ENCODE measurements at regions not wholly inside any gene's neighbourhood (a gene's known extent, or its start where the extent isn't known, plus 50 kb on each side); places are given as distances from the start of the nearest gene placed in this dataset.

DNA sequence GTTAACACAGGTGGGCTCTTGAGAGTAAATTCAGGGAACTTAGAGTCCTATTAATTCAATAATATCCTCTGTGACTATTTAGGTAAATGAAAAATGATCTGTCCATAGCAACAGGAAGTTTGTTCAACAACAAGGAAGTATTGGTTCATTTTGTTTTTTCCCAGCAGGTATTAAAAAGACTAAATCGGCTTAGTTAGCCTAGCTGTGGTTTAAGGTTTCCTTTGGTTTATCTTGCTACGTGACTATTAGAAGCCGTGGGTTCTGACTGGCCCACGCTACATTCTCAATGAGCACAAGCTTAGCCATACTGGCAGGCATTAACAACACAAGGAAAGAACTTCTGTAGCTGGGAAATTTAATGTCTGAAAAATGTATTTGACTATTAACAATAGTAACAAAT is 168.8 kb upstream of the HS3ST1 start:
- Mint-ChIP-seq H3K9me3 (peaks cover 65% of the 10 kb centered on the region), H3K27me3 (ENCODE audit: low read depth) (peaks cover 3% of the 10 kb centered on the region; the same call in 1 of the 2 replicates), H3K27ac (no peak overlapping the region), H3K4me1 (peaks cover 12% of the 10 kb centered on the region), H3K36me3 (peaks cover 26% of the 10 kb centered on the region), H3K4me3 (no peak overlapping the region)
- ChIA-PET POLR2A (no interaction called here), CTCF (no interaction called here)
- TF ChIP-seq SP1 (CRISPR knock-in tag; conservative IDR thresholded peaks at IDR 0.05) (no peak), ZNF396 (CRISPR knock-in tag; IDR thresholded peaks at IDR 0.05; ENCODE audit: borderline replicate concordance) (no peak), ELF4 (CRISPR knock-in tag; IDR thresholded peaks at IDR 0.05; ENCODE audit: low read depth) (no peak)
- TF ChIP-seq, protein P1, sequence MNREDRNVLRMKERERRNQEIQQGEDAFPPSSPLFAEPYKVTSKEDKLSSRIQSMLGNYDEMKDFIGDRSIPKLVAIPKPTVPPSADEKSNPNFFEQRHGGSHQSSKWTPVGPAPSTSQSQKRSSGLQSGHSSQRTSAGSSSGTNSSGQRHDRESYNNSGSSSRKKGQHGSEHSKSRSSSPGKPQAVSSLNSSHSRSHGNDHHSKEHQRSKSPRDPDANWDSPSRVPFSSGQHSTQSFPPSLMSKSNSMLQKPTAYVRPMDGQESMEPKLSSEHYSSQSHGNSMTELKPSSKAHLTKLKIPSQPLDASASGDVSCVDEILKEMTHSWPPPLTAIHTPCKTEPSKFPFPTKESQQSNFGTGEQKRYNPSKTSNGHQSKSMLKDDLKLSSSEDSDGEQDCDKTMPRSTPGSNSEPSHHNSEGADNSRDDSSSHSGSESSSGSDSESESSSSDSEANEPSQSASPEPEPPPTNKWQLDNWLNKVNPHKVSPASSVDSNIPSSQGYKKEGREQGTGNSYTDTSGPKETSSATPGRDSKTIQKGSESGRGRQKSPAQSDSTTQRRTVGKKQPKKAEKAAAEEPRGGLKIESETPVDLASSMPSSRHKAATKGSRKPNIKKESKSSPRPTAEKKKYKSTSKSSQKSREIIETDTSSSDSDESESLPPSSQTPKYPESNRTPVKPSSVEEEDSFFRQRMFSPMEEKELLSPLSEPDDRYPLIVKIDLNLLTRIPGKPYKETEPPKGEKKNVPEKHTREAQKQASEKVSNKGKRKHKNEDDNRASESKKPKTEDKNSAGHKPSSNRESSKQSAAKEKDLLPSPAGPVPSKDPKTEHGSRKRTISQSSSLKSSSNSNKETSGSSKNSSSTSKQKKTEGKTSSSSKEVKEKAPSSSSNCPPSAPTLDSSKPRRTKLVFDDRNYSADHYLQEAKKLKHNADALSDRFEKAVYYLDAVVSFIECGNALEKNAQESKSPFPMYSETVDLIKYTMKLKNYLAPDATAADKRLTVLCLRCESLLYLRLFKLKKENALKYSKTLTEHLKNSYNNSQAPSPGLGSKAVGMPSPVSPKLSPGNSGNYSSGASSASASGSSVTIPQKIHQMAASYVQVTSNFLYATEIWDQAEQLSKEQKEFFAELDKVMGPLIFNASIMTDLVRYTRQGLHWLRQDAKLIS (CRISPR knock-in tag; IDR thresholded peaks at IDR 0.05; ENCODE audit: borderline replicate concordance), result no peak
- DNase-seq (ENCODE audit: low spot score) (no peak), ATAC-seq (no peak)

DNA sequence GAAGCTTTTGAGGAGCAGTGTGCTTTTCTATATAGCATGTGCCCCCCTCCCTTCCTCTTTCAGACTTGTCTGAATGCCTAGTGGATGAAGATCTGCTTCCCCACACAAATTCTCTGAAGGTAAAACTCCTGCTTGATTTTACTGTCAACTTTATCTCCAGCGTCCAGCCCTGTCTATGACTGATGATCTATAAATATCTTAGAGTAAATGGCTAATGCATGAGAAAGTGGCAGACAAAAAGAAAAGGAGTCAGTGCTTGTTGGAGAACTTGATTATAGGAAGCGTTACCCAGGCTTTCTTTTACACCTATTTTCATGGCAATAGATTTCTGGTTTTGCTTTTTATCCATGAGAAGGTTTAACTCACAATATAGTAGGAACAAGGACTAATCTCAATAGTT is 168.3 kb upstream of the HS3ST1 start:
- Mint-ChIP-seq H3K27me3 (ENCODE audit: low read depth) (peaks cover 3% of the 10 kb centered on the region; the same call in 1 of the 2 replicates), H3K27ac (no peak overlapping the region), H3K4me3 (no peak overlapping the region), H3K36me3 (peaks cover 26% of the 10 kb centered on the region), H3K4me1 (peaks cover 12% of the 10 kb centered on the region), H3K9me3 (peaks cover 69% of the 10 kb centered on the region)
- TF ChIP-seq, protein P2, sequence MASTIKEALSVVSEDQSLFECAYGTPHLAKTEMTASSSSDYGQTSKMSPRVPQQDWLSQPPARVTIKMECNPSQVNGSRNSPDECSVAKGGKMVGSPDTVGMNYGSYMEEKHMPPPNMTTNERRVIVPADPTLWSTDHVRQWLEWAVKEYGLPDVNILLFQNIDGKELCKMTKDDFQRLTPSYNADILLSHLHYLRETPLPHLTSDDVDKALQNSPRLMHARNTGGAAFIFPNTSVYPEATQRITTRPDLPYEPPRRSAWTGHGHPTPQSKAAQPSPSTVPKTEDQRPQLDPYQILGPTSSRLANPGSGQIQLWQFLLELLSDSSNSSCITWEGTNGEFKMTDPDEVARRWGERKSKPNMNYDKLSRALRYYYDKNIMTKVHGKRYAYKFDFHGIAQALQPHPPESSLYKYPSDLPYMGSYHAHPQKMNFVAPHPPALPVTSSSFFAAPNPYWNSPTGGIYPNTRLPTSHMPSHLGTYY (CRISPR knock-in tag; IDR thresholded peaks at IDR 0.05), result no peak
- TF ChIP-seq, protein P3, sequence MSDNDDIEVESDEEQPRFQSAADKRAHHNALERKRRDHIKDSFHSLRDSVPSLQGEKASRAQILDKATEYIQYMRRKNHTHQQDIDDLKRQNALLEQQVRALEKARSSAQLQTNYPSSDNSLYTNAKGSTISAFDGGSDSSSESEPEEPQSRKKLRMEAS (CRISPR knock-in tag; IDR thresholded peaks at IDR 0.05), result no peak
- TF ChIP-seq, protein P4, sequence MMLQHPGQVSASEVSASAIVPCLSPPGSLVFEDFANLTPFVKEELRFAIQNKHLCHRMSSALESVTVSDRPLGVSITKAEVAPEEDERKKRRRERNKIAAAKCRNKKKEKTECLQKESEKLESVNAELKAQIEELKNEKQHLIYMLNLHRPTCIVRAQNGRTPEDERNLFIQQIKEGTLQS (CRISPR knock-in tag; conservative IDR thresholded peaks at IDR 0.05), result no peak
- TF ChIP-seq NFATC4 (CRISPR knock-in tag; IDR thresholded peaks at IDR 0.05), result no peak
- TF ChIP-seq, protein P5, sequence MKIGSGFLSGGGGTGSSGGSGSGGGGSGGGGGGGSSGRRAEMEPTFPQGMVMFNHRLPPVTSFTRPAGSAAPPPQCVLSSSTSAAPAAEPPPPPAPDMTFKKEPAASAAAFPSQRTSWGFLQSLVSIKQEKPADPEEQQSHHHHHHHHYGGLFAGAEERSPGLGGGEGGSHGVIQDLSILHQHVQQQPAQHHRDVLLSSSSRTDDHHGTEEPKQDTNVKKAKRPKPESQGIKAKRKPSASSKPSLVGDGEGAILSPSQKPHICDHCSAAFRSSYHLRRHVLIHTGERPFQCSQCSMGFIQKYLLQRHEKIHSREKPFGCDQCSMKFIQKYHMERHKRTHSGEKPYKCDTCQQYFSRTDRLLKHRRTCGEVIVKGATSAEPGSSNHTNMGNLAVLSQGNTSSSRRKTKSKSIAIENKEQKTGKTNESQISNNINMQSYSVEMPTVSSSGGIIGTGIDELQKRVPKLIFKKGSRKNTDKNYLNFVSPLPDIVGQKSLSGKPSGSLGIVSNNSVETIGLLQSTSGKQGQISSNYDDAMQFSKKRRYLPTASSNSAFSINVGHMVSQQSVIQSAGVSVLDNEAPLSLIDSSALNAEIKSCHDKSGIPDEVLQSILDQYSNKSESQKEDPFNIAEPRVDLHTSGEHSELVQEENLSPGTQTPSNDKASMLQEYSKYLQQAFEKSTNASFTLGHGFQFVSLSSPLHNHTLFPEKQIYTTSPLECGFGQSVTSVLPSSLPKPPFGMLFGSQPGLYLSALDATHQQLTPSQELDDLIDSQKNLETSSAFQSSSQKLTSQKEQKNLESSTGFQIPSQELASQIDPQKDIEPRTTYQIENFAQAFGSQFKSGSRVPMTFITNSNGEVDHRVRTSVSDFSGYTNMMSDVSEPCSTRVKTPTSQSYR (CRISPR knock-in tag; IDR thresholded peaks at IDR 0.05), result no peak
- TF ChIP-seq, protein P6, sequence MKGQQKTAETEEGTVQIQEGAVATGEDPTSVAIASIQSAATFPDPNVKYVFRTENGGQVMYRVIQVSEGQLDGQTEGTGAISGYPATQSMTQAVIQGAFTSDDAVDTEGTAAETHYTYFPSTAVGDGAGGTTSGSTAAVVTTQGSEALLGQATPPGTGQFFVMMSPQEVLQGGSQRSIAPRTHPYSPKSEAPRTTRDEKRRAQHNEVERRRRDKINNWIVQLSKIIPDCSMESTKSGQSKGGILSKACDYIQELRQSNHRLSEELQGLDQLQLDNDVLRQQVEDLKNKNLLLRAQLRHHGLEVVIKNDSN (CRISPR knock-in tag; IDR thresholded peaks at IDR 0.05), result no peak
- TF ChIP-seq, protein P7, sequence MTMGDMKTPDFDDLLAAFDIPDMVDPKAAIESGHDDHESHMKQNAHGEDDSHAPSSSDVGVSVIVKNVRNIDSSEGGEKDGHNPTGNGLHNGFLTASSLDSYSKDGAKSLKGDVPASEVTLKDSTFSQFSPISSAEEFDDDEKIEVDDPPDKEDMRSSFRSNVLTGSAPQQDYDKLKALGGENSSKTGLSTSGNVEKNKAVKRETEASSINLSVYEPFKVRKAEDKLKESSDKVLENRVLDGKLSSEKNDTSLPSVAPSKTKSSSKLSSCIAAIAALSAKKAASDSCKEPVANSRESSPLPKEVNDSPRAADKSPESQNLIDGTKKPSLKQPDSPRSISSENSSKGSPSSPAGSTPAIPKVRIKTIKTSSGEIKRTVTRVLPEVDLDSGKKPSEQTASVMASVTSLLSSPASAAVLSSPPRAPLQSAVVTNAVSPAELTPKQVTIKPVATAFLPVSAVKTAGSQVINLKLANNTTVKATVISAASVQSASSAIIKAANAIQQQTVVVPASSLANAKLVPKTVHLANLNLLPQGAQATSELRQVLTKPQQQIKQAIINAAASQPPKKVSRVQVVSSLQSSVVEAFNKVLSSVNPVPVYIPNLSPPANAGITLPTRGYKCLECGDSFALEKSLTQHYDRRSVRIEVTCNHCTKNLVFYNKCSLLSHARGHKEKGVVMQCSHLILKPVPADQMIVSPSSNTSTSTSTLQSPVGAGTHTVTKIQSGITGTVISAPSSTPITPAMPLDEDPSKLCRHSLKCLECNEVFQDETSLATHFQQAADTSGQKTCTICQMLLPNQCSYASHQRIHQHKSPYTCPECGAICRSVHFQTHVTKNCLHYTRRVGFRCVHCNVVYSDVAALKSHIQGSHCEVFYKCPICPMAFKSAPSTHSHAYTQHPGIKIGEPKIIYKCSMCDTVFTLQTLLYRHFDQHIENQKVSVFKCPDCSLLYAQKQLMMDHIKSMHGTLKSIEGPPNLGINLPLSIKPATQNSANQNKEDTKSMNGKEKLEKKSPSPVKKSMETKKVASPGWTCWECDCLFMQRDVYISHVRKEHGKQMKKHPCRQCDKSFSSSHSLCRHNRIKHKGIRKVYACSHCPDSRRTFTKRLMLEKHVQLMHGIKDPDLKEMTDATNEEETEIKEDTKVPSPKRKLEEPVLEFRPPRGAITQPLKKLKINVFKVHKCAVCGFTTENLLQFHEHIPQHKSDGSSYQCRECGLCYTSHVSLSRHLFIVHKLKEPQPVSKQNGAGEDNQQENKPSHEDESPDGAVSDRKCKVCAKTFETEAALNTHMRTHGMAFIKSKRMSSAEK (CRISPR knock-in tag; IDR thresholded peaks at IDR 0.05; ENCODE audit: borderline replicate concordance), result no peak
- TF ChIP-seq, protein P8, sequence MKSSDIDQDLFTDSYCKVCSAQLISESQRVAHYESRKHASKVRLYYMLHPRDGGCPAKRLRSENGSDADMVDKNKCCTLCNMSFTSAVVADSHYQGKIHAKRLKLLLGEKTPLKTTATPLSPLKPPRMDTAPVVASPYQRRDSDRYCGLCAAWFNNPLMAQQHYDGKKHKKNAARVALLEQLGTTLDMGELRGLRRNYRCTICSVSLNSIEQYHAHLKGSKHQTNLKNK (CRISPR knock-in tag; IDR thresholded peaks at IDR 0.05), result no peak
- TF ChIP-seq, protein P9, sequence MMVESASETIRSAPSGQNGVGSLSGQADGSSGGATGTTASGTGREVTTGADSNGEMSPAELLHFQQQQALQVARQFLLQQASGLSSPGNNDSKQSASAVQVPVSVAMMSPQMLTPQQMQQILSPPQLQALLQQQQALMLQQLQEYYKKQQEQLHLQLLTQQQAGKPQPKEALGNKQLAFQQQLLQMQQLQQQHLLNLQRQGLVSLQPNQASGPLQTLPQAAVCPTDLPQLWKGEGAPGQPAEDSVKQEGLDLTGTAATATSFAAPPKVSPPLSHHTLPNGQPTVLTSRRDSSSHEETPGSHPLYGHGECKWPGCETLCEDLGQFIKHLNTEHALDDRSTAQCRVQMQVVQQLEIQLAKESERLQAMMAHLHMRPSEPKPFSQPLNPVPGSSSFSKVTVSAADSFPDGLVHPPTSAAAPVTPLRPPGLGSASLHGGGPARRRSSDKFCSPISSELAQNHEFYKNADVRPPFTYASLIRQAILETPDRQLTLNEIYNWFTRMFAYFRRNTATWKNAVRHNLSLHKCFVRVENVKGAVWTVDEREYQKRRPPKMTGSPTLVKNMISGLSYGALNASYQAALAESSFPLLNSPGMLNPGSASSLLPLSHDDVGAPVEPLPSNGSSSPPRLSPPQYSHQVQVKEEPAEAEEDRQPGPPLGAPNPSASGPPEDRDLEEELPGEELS (CRISPR knock-in tag; IDR thresholded peaks at IDR 0.05), result no peak
- no peak for TF ChIP-seq GABPB1 (CRISPR knock-in tag; IDR thresholded peaks at IDR 0.05)
- TF ChIP-seq, protein P10, sequence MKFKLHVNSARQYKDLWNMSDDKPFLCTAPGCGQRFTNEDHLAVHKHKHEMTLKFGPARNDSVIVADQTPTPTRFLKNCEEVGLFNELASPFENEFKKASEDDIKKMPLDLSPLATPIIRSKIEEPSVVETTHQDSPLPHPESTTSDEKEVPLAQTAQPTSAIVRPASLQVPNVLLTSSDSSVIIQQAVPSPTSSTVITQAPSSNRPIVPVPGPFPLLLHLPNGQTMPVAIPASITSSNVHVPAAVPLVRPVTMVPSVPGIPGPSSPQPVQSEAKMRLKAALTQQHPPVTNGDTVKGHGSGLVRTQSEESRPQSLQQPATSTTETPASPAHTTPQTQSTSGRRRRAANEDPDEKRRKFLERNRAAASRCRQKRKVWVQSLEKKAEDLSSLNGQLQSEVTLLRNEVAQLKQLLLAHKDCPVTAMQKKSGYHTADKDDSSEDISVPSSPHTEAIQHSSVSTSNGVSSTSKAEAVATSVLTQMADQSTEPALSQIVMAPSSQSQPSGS (CRISPR knock-in tag; IDR thresholded peaks at IDR 0.05; ENCODE audit: borderline replicate concordance, low read depth), result no peak
- TF ChIP-seq TCF7 (CRISPR knock-in tag; IDR thresholded peaks at IDR 0.05; ENCODE audit: low read depth), result no peak
- ATAC-seq, result no peak
- no peak for DNase-seq (ENCODE audit: low spot score)
- ChIA-PET POLR2A (no interaction called here), CTCF (no interaction called here)
